ENCODE measurements at regions not wholly inside any gene's neighbourhood (a gene's known extent, or its start where the extent isn't known, plus 50 kb on each side); places are given as distances from the start of the nearest gene placed in this dataset.

GRCh38 chr22:49257551-49257961 is 570.1 kb downstream of the BRD1 start:
- POLR2A ChIA-PET = no interaction called here
- ATAC-seq (no peak), DNase-seq (ENCODE audit: low read depth, low spot score) (no peak)
- intact Hi-C loops (cut with micrococcal nuclease; ENCODE audit: unreplicated experiment) = no loop called here
- H3K4me1 ChIP-seq (ENCODE audit: control insufficient read depth, insufficient read depth, low read length) = no peaks in the 10 kb centered on the region
- H3K9me3 ChIP-seq (ENCODE audit: control insufficient read depth, insufficient read depth, low read depth, low read length) = no peaks in the 10 kb centered on the region
- H3K36me3 ChIP-seq (ENCODE audit: control insufficient read depth, insufficient read depth, low read length) = no peaks in the 10 kb centered on the region
- TF ChIP-seq SIN3A (IDR thresholded peaks at IDR 0.05; ENCODE audit: borderline replicate concordance, insufficient read depth, low read depth, low read length) (no peak), POLR2AphosphoS5 (IDR thresholded peaks at IDR 0.05; ENCODE audit: low read depth, low read length) (no peak), TCF7L2 (IDR thresholded peaks at IDR 0.05; ENCODE audit: low read depth, low read length) (no peak)
- TF ChIP-seq, protein P1, sequence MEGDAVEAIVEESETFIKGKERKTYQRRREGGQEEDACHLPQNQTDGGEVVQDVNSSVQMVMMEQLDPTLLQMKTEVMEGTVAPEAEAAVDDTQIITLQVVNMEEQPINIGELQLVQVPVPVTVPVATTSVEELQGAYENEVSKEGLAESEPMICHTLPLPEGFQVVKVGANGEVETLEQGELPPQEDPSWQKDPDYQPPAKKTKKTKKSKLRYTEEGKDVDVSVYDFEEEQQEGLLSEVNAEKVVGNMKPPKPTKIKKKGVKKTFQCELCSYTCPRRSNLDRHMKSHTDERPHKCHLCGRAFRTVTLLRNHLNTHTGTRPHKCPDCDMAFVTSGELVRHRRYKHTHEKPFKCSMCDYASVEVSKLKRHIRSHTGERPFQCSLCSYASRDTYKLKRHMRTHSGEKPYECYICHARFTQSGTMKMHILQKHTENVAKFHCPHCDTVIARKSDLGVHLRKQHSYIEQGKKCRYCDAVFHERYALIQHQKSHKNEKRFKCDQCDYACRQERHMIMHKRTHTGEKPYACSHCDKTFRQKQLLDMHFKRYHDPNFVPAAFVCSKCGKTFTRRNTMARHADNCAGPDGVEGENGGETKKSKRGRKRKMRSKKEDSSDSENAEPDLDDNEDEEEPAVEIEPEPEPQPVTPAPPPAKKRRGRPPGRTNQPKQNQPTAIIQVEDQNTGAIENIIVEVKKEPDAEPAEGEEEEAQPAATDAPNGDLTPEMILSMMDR (IDR thresholded peaks at IDR 0.05) = no peak
- TF ChIP-seq, protein P2, sequence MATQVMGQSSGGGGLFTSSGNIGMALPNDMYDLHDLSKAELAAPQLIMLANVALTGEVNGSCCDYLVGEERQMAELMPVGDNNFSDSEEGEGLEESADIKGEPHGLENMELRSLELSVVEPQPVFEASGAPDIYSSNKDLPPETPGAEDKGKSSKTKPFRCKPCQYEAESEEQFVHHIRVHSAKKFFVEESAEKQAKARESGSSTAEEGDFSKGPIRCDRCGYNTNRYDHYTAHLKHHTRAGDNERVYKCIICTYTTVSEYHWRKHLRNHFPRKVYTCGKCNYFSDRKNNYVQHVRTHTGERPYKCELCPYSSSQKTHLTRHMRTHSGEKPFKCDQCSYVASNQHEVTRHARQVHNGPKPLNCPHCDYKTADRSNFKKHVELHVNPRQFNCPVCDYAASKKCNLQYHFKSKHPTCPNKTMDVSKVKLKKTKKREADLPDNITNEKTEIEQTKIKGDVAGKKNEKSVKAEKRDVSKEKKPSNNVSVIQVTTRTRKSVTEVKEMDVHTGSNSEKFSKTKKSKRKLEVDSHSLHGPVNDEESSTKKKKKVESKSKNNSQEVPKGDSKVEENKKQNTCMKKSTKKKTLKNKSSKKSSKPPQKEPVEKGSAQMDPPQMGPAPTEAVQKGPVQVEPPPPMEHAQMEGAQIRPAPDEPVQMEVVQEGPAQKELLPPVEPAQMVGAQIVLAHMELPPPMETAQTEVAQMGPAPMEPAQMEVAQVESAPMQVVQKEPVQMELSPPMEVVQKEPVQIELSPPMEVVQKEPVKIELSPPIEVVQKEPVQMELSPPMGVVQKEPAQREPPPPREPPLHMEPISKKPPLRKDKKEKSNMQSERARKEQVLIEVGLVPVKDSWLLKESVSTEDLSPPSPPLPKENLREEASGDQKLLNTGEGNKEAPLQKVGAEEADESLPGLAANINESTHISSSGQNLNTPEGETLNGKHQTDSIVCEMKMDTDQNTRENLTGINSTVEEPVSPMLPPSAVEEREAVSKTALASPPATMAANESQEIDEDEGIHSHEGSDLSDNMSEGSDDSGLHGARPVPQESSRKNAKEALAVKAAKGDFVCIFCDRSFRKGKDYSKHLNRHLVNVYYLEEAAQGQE (IDR thresholded peaks at IDR 0.05; ENCODE audit: insufficient read depth in 1 of 2, low read depth in 2 of 2, low read length in 1 of 2) = no peak
- no peaks in the 10 kb centered on the region for H3K27me3 ChIP-seq (ENCODE audit: control insufficient read depth, insufficient read depth, low read length)
- CTCF ChIA-PET = no interaction called here
- in situ Hi-C loops (cut with HindIII; ENCODE audit: low pct_unique_long_range_greater_than_20kb, low sequenced_read_pairs) = no loop called here
- H3K27ac ChIP-seq (ENCODE audit: low read length) = no peak overlapping the region
- BruUV-seq (replicated peaks) = no TSS peak
- no peak overlapping the region for H3K4me3 ChIP-seq (ENCODE audit: low read depth in 2 of 2, low read length in 2 of 2)

- TF ChIP-seq, protein P1 (IDR thresholded peaks at IDR 0.05) = no peak
- TF ChIP-seq TCF7L2 (IDR thresholded peaks at IDR 0.05; ENCODE audit: low read depth, low read length) (no peak), POLR2AphosphoS5 (IDR thresholded peaks at IDR 0.05; ENCODE audit: low read depth, low read length) (no peak), SIN3A (IDR thresholded peaks at IDR 0.05; ENCODE audit: borderline replicate concordance, insufficient read depth, low read depth, low read length) (no peak)
- TF ChIP-seq, protein P2 (IDR thresholded peaks at IDR 0.05; ENCODE audit: insufficient read depth in 1 of 2, low read depth in 2 of 2, low read length in 1 of 2) = no peak
- no TSS peak for BruUV-seq (replicated peaks)
- no peak overlapping the region for H3K4me3 ChIP-seq (ENCODE audit: low read depth in 2 of 2, low read length in 2 of 2)
- DNase-seq (ENCODE audit: low read depth, low spot score) (no peak), ATAC-seq (no peak)
- in situ Hi-C loops (cut with HindIII; ENCODE audit: low pct_unique_long_range_greater_than_20kb, low sequenced_read_pairs) (no loop called here), intact Hi-C loops (cut with micrococcal nuclease; ENCODE audit: unreplicated experiment) (no loop called here)
- no peaks in the 10 kb centered on the region for H3K36me3 ChIP-seq (ENCODE audit: control insufficient read depth, insufficient read depth, low read length)
- H3K27me3 ChIP-seq (ENCODE audit: control insufficient read depth, insufficient read depth, low read length) = no peaks in the 10 kb centered on the region
- no peaks in the 10 kb centered on the region for H3K9me3 ChIP-seq (ENCODE audit: control insufficient read depth, insufficient read depth, low read depth, low read length)
- no peak overlapping the region for H3K27ac ChIP-seq (ENCODE audit: low read length)
- no peaks in the 10 kb centered on the region for H3K4me1 ChIP-seq (ENCODE audit: control insufficient read depth, insufficient read depth, low read length)
- ChIA-PET CTCF (no interaction called here), POLR2A (no interaction called here)
Observed at GRCh38 chr22:49255741-49256318, 571.8 kb downstream of the BRD1 start.

Measured in Panc1 (cell line).